Activated CD4-positive, alpha-beta T cell treated with anti-CD3 and anti-CD28 coated beads, Interleukin-2, amount 50 U/mL, for 48 hours (primary cell): ENCODE measurements at regions not wholly inside any gene's neighbourhood (a gene's known extent, or its start where the extent isn't known, plus 50 kb on each side); places are given as distances from the start of the nearest gene placed in this dataset.

Experiments
- DNase-seq, 2 experiments: peaks; one replicate each; pipeline ENCODE4 v3.0.0-alpha.2; 2020

- no peak for DNase-seq
Observed at GRCh38 chr3:76724075-76724474, 315.8 kb upstream of the ROBO2 start.

GRCh38 chr3:76724706-76725105, 315.2 kb upstream of the ROBO2 start:
- DNase-seq, result no peak

GRCh38 chr3:76726034-76726433, 313.9 kb upstream of the ROBO2 start:
- no peak for DNase-seq

GRCh38 chr3:76728426-76728825, 311.5 kb upstream of the ROBO2 start:
- no peak for DNase-seq

GRCh38 chr3:76731471-76731870, 308.4 kb upstream of the ROBO2 start:
- DNase-seq, result no peak

- DNase-seq, result no peak
Observed at GRCh38 chr3:76733073-76733759, 306.7 kb upstream of the ROBO2 start.

- DNase-seq, result no peak
Observed at GRCh38 chr3:76735152-76735551, 304.7 kb upstream of the ROBO2 start.

- DNase-seq, result no peak
Observed at GRCh38 chr3:76753599-76753998, 286.3 kb upstream of the ROBO2 start.

GRCh38 chr3:76754247-76754646, 285.7 kb upstream of the ROBO2 start:
- DNase-seq, result no peak

GRCh38 chr3:76756577-76756976, 283.3 kb upstream of the ROBO2 start:
- DNase-seq, result no peak

- DNase-seq, result no peak
Observed at GRCh38 chr3:76760336-76760735, 279.6 kb upstream of the ROBO2 start.

- DNase-seq, result no peak
Observed at GRCh38 chr3:76765511-76765910, 274.4 kb upstream of the ROBO2 start.

GRCh38 chr3:76768912-76769311, 271.0 kb upstream of the ROBO2 start:
- no peak for DNase-seq

GRCh38 chr3:76776927-76777326, 263.0 kb upstream of the ROBO2 start:
- DNase-seq, result no peak

- no peak for DNase-seq
Observed at GRCh38 chr3:76788206-76788605, 251.7 kb upstream of the ROBO2 start.

GRCh38 chr3:76789237-76789636, 250.7 kb upstream of the ROBO2 start:
- DNase-seq, result no peak

- no peak for DNase-seq
Observed at GRCh38 chr3:76811418-76811817, 228.5 kb upstream of the ROBO2 start.

GRCh38 chr3:76812649-76813242, 227.2 kb upstream of the ROBO2 start:
- no peak for DNase-seq

GRCh38 chr3:76815561-76815960, 224.3 kb upstream of the ROBO2 start:
- DNase-seq, result no peak

GRCh38 chr3:76820481-76820880, 219.4 kb upstream of the ROBO2 start:
- no peak for DNase-seq

- DNase-seq, result no peak
Observed at GRCh38 chr3:76824658-76825240, 215.2 kb upstream of the ROBO2 start.

- DNase-seq, result no peak
Observed at GRCh38 chr3:76826861-76827260, 213.0 kb upstream of the ROBO2 start.

- DNase-seq, result no peak
Observed at GRCh38 chr3:76827701-76828226, 212.1 kb upstream of the ROBO2 start.

- DNase-seq, result no peak
Observed at GRCh38 chr3:76834657-76835056, 205.2 kb upstream of the ROBO2 start.
